Nephron (organoid): ENCODE measurements at regions not wholly inside any gene's neighbourhood (a gene's known extent, or its start where the extent isn't known, plus 50 kb on each side); places are given as distances from the start of the nearest gene placed in this dataset.

Experiments used
- H3K27ac Mint-ChIP-seq, 3 experiments: 2 replicates each; pipeline ENCODE4 v1.8.0; 2020; ENCODE audit warnings: mixed read lengths in 3 of 3, mild to moderate bottlenecking in 2 of 3, moderate library complexity in 1 of 3
- H3K27me3 Mint-ChIP-seq: 2 replicates; pipeline ENCODE4 v1.8.0; 2021; ENCODE audit warnings: low read depth, mild to moderate bottlenecking, moderate library complexity, mixed read lengths
- H3K36me3 Mint-ChIP-seq: 2 replicates; pipeline ENCODE4 v1.8.0; 2020; ENCODE audit warnings: low read depth, mixed read lengths
- H3K4me1 Mint-ChIP-seq: 2 replicates; pipeline ENCODE4 v1.8.0; 2020; ENCODE audit warnings: mixed read lengths
- H3K4me3 Mint-ChIP-seq, 3 experiments: 2 replicates each; pipeline ENCODE4 v1.8.0; 2020; ENCODE audit warnings: mild to moderate bottlenecking in 3 of 3, mixed read lengths in 3 of 3, moderate library complexity in 2 of 3
- H3K9me3 Mint-ChIP-seq: 2 replicates; pipeline ENCODE4 v1.8.0; 2020; ENCODE audit warnings: mixed read lengths
- CTCF ChIP-seq, 3 experiments: fragments of 200-600 bp; sonication (generic); IDR thresholded peaks; one replicate each; pipeline ENCODE4 v1.5.0; 2021; ENCODE audit warnings: antibody characterized with exemption in 3 of 3; ENCODE audit not compliant: unreplicated experiment in 3 of 3

- TF ChIP-seq CTCF (IDR thresholded peaks at IDR 0.05; ENCODE audit: unreplicated experiment in 3 of 3): no peak
- peaks cover 25% of the 10 kb centered on the region for H3K4me1 Mint-ChIP-seq
- H3K9me3 Mint-ChIP-seq: peaks cover 18% of the 10 kb centered on the region
- H3K27me3 Mint-ChIP-seq: no peaks in the 10 kb centered on the region
- H3K4me3 Mint-ChIP-seq: no peak overlapping the region
- no peak overlapping the region for H3K27ac Mint-ChIP-seq
- no peaks in the 10 kb centered on the region for H3K36me3 Mint-ChIP-seq
Observed at GRCh38 chr14:87540339-87540738, 452.6 kb downstream of the GALC start.

- TF ChIP-seq CTCF (IDR thresholded peaks at IDR 0.05; ENCODE audit: unreplicated experiment in 3 of 3): no peak
- peaks cover 10% of the 10 kb centered on the region for H3K4me1 Mint-ChIP-seq
- no peaks in the 10 kb centered on the region for H3K36me3 Mint-ChIP-seq
- H3K27me3 Mint-ChIP-seq: peaks cover 3% of the 10 kb centered on the region
- peaks cover 4% of the 10 kb centered on the region for H3K9me3 Mint-ChIP-seq
- H3K4me3 Mint-ChIP-seq: no peak overlapping the region
- H3K27ac Mint-ChIP-seq: no peak overlapping the region
Observed at GRCh38 chr14:87529081-87529480, 463.9 kb downstream of the GALC start.

GRCh38 chr14:87526731-87527130 lies 466.3 kb downstream of the GALC start:
- peaks cover 4% of the 10 kb centered on the region for H3K9me3 Mint-ChIP-seq
- H3K27ac Mint-ChIP-seq: no peak overlapping the region
- H3K4me3 Mint-ChIP-seq: no peak overlapping the region
- peaks cover 3% of the 10 kb centered on the region for H3K27me3 Mint-ChIP-seq
- peaks cover 10% of the 10 kb centered on the region for H3K4me1 Mint-ChIP-seq
- no peak for TF ChIP-seq CTCF (IDR thresholded peaks at IDR 0.05; ENCODE audit: unreplicated experiment in 3 of 3)
- H3K36me3 Mint-ChIP-seq: no peaks in the 10 kb centered on the region

GRCh38 chr14:87524011-87524410 lies 469.0 kb downstream of the GALC start:
- TF ChIP-seq CTCF (IDR thresholded peaks at IDR 0.05; ENCODE audit: unreplicated experiment in 3 of 3): no peak
- Mint-ChIP-seq H3K27ac (no peak overlapping the region), H3K27me3 (peaks cover 2% of the 10 kb centered on the region), H3K9me3 (no peaks in the 10 kb centered on the region), H3K36me3 (no peaks in the 10 kb centered on the region), H3K4me1 (peaks cover 10% of the 10 kb centered on the region), H3K4me3 (no peak overlapping the region)

- Mint-ChIP-seq H3K9me3 (peaks cover 1% of the 10 kb centered on the region), H3K36me3 (no peaks in the 10 kb centered on the region)
- TF ChIP-seq CTCF (IDR thresholded peaks at IDR 0.05; ENCODE audit: unreplicated experiment in 3 of 3): no peak
Observed at GRCh38 chr14:87522575-87522974, 470.4 kb downstream of the GALC start.

GRCh38 chr14:87508333-87508732 lies 484.6 kb downstream of the GALC start:
- no peak for TF ChIP-seq CTCF (IDR thresholded peaks at IDR 0.05; ENCODE audit: unreplicated experiment in 3 of 3)
- peaks cover 4% of the 10 kb centered on the region for H3K9me3 Mint-ChIP-seq
- H3K27me3 Mint-ChIP-seq: no peaks in the 10 kb centered on the region
- H3K4me1 Mint-ChIP-seq: no peaks in the 10 kb centered on the region
- no peaks in the 10 kb centered on the region for H3K36me3 Mint-ChIP-seq
- H3K4me3 Mint-ChIP-seq: no peak overlapping the region
- H3K27ac Mint-ChIP-seq: no peak overlapping the region

More at GRCh38 chr14:87522575-87522974, 470.4 kb downstream of the GALC start:
- no peak overlapping the region for H3K27ac Mint-ChIP-seq
- H3K4me3 Mint-ChIP-seq: no peak overlapping the region
- peaks cover 5% of the 10 kb centered on the region for H3K4me1 Mint-ChIP-seq
- no peaks in the 10 kb centered on the region for H3K27me3 Mint-ChIP-seq
